ENCODE measurements at regions not wholly inside any gene's neighbourhood (a gene's known extent, or its start where the extent isn't known, plus 50 kb on each side); places are given as distances from the start of the nearest gene placed in this dataset.

GRCh38 chr14:81797315-81797714 lies 263.7 kb upstream of the SEL1L start:
- H3K9me3 ChIP-seq = no peaks in the 10 kb centered on the region
- H3K36me3 ChIP-seq = no peaks in the 10 kb centered on the region
- TF ChIP-seq, protein P1, sequence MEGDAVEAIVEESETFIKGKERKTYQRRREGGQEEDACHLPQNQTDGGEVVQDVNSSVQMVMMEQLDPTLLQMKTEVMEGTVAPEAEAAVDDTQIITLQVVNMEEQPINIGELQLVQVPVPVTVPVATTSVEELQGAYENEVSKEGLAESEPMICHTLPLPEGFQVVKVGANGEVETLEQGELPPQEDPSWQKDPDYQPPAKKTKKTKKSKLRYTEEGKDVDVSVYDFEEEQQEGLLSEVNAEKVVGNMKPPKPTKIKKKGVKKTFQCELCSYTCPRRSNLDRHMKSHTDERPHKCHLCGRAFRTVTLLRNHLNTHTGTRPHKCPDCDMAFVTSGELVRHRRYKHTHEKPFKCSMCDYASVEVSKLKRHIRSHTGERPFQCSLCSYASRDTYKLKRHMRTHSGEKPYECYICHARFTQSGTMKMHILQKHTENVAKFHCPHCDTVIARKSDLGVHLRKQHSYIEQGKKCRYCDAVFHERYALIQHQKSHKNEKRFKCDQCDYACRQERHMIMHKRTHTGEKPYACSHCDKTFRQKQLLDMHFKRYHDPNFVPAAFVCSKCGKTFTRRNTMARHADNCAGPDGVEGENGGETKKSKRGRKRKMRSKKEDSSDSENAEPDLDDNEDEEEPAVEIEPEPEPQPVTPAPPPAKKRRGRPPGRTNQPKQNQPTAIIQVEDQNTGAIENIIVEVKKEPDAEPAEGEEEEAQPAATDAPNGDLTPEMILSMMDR (IDR thresholded peaks at IDR 0.05) = no peak
- H3K4me3 ChIP-seq (ENCODE audit: low read depth in 1 of 2, low read length in 1 of 2) = no peak overlapping the region
- H3K4me1 ChIP-seq (ENCODE audit: control insufficient read depth in 1 of 2, insufficient read depth in 1 of 2, low read depth in 1 of 2, low read length in 1 of 2) = no peaks in the 10 kb centered on the region
- H3K27ac ChIP-seq = no peak overlapping the region
- H3K27me3 ChIP-seq = no peaks in the 10 kb centered on the region

GRCh38 chr14:81801921-81802320 lies 268.3 kb upstream of the SEL1L start:
- Histone ChIP-seq H3K4me1 (ENCODE audit: control insufficient read depth in 1 of 2, insufficient read depth in 1 of 2, low read depth in 1 of 2, low read length in 1 of 2) (no peaks in the 10 kb centered on the region), H3K27ac (no peak overlapping the region), H3K36me3 (no peaks in the 10 kb centered on the region), H3K27me3 (no peaks in the 10 kb centered on the region), H3K9me3 (no peaks in the 10 kb centered on the region), H3K4me3 (ENCODE audit: low read depth in 1 of 2, low read length in 1 of 2) (no peak overlapping the region)
- TF ChIP-seq, protein P1 (IDR thresholded peaks at IDR 0.05) = no peak

- TF ChIP-seq, protein P1 (IDR thresholded peaks at IDR 0.05) = no peak
- Histone ChIP-seq H3K36me3 (no peaks in the 10 kb centered on the region), H3K9me3 (no peaks in the 10 kb centered on the region), H3K27ac (no peak overlapping the region), H3K27me3 (no peaks in the 10 kb centered on the region), H3K4me3 (ENCODE audit: low read depth in 1 of 2, low read length in 1 of 2) (no peak overlapping the region), H3K4me1 (ENCODE audit: control insufficient read depth in 1 of 2, insufficient read depth in 1 of 2, low read depth in 1 of 2, low read length in 1 of 2) (no peaks in the 10 kb centered on the region)
Measured at GRCh38 chr14:81802341-81802740, 268.7 kb upstream of the SEL1L start.

GRCh38 chr14:81805785-81806184 lies 272.1 kb upstream of the SEL1L start:
- H3K4me1 ChIP-seq (ENCODE audit: control insufficient read depth in 1 of 2, insufficient read depth in 1 of 2, low read depth in 1 of 2, low read length in 1 of 2) = no peaks in the 10 kb centered on the region
- H3K27ac ChIP-seq = no peak overlapping the region
- TF ChIP-seq, protein P1 (IDR thresholded peaks at IDR 0.05) = no peak
- H3K27me3 ChIP-seq = no peaks in the 10 kb centered on the region
- no peaks in the 10 kb centered on the region for H3K9me3 ChIP-seq
- H3K36me3 ChIP-seq = no peaks in the 10 kb centered on the region
- no peak overlapping the region for H3K4me3 ChIP-seq (ENCODE audit: low read depth in 1 of 2, low read length in 1 of 2)

DNA sequence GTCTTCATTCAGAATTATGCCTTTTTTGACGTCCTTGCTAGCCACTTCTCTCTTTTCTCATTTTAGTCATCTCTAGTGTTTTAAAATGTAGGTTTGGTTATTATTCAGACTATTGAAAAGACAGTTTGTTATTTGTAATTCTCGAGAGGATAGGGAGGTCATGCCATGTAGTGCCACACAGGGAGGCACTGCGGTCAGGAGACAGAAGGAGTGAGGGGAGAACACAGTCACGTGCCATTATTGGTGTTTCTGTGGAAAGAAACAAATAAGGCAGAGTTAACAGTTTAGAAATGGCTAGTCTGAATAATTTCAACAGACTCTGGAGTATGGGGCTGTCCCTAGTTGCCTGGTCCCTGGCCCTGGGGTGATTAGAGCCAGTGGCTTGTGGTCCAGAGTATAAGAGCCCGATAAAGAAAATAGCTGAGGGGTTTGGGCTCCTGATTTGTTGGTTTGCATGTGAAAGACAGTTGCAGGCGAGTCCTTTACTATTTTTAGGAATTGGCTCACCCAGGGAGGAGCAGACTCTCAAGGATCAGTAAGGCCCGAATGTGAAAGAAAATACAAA lies 278.1 kb upstream of the SEL1L start:
- H3K4me3 ChIP-seq (ENCODE audit: low read depth in 1 of 2, low read length in 1 of 2) = no peak overlapping the region
- H3K27ac ChIP-seq = no peak overlapping the region
- no peaks in the 10 kb centered on the region for H3K4me1 ChIP-seq (ENCODE audit: control insufficient read depth in 1 of 2, insufficient read depth in 1 of 2, low read depth in 1 of 2, low read length in 1 of 2)
- TF ChIP-seq, protein P1 (IDR thresholded peaks at IDR 0.05) = no peak
- H3K36me3 ChIP-seq = no peaks in the 10 kb centered on the region
- H3K27me3 ChIP-seq = no peaks in the 10 kb centered on the region
- no peaks in the 10 kb centered on the region for H3K9me3 ChIP-seq

- H3K4me3 ChIP-seq (ENCODE audit: low read depth in 1 of 2, low read length in 1 of 2) = no peak overlapping the region
- TF ChIP-seq, protein P1 (IDR thresholded peaks at IDR 0.05) = no peak
- no peaks in the 10 kb centered on the region for H3K27me3 ChIP-seq
- no peaks in the 10 kb centered on the region for H3K4me1 ChIP-seq (ENCODE audit: control insufficient read depth in 1 of 2, insufficient read depth in 1 of 2, low read depth in 1 of 2, low read length in 1 of 2)
- peaks cover 3% of the 10 kb centered on the region for H3K9me3 ChIP-seq
- H3K27ac ChIP-seq = no peak overlapping the region
- H3K36me3 ChIP-seq = no peaks in the 10 kb centered on the region
Measured at GRCh38 chr14:81818271-81818670, 284.6 kb upstream of the SEL1L start.
